Prostate gland (tissue), 2 donors: ENCODE measurements at regions not wholly inside any gene's neighbourhood (a gene's known extent, or its start where the extent isn't known, plus 50 kb on each side); places are given as distances from the start of the nearest gene placed in this dataset.

Experiments
- CTCF ChIP-seq, 4 experiments: fragments of 200-600 bp in 2 of 4; fragments of 450-650 bp in 2 of 4; sonication (generic) in 2 of 4; IDR thresholded peaks; 1 replicate in 3 of 4; 2 replicates in 1 of 4; pipeline ENCODE4 v1.5.1; 2016 to 2019; ENCODE audit warnings: antibody characterized with exemption in 4 of 4, mild to moderate bottlenecking in 2 of 4, moderate library complexity in 2 of 4
- POLR2A ChIP-seq: fragments of 450-650 bp; IDR thresholded peaks from one replicate; pipeline ENCODE4 v1.6.1; 2016; ENCODE audit warnings: antibody characterized with exemption, mild to moderate bottlenecking
- POLR2AphosphoS5 ChIP-seq: sonication (generic); formaldehyde crosslinking; IDR thresholded peaks from one replicate; pipeline ENCODE4 v1.6.1; 2017; ENCODE audit warnings: antibody characterized with exemption

- TF ChIP-seq CTCF (IDR thresholded peaks at IDR 0.05): no peak
- no peak for TF ChIP-seq POLR2A
- TF ChIP-seq POLR2AphosphoS5: no peak
Measured at GRCh38 chr2:10210336-10210735, 87.8 kb downstream of the RRM2 start.
